ENCODE measurements at regions not wholly inside any gene's neighbourhood (a gene's known extent, or its start where the extent isn't known, plus 50 kb on each side); places are given as distances from the start of the nearest gene placed in this dataset.

DNA sequence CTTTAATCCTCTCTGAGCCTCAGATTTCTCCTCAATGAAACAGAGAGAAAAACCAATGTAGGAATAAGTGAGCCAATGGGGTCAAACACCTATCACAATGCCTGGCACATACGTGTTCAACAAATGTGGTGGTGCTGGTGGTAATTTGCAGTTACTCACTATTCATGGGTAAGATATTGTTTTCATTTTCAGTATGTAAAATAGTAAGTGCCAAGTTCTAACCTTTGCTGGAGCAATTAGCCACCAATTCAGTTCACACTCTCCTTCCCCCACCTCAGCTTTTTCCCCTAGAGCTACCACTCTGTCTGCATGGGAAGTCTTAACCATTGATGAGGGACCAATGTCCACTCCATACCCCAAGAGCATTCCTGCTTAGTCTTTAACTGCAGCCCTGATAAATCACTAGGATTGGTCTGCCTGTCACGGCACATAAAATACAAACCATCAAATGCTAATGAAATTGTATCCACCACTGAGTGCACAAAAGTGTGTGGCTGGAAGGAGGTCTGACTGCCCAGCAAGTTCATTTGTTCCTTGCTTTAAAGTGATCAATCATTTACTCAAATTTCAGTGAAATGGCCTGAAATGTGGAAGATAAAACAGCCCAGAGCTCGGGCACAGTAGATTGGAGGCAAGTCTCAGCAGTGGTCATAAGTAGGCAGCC, 187.4 kb upstream of the API5 start:
- TF ChIP-seq, protein P1, sequence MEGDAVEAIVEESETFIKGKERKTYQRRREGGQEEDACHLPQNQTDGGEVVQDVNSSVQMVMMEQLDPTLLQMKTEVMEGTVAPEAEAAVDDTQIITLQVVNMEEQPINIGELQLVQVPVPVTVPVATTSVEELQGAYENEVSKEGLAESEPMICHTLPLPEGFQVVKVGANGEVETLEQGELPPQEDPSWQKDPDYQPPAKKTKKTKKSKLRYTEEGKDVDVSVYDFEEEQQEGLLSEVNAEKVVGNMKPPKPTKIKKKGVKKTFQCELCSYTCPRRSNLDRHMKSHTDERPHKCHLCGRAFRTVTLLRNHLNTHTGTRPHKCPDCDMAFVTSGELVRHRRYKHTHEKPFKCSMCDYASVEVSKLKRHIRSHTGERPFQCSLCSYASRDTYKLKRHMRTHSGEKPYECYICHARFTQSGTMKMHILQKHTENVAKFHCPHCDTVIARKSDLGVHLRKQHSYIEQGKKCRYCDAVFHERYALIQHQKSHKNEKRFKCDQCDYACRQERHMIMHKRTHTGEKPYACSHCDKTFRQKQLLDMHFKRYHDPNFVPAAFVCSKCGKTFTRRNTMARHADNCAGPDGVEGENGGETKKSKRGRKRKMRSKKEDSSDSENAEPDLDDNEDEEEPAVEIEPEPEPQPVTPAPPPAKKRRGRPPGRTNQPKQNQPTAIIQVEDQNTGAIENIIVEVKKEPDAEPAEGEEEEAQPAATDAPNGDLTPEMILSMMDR (IDR thresholded peaks at IDR 0.05), result no peak

DNA sequence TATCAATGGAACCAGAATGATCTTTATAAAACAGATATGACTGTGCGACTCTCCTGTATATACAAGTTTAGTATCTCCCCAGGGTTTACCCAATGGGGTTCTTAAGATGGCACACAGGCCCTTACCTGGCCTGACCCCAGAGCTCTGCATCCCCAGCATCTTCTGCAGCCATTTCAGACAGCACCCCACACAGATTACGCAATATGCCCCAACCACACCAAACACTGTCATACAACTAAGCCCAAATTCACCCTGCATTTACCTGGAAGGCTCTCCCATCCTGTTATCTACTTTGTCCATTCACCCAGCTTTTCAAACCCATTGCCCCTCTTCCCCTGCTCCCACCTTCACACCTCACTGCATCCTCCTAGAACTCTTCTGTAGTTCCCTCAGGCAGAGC, 182.5 kb upstream of the API5 start:
- DNase-seq (ENCODE audit: low spot score), result no peak
- no peak for ATAC-seq (ENCODE audit: low FRiP score)
- TF ChIP-seq, protein P1 (IDR thresholded peaks at IDR 0.05), result no peak

More for the DNA sequence above, 187.4 kb upstream of the API5 start:
- ATAC-seq (ENCODE audit: low FRiP score) (no peak), DNase-seq (ENCODE audit: low spot score) (no peak)

DNA sequence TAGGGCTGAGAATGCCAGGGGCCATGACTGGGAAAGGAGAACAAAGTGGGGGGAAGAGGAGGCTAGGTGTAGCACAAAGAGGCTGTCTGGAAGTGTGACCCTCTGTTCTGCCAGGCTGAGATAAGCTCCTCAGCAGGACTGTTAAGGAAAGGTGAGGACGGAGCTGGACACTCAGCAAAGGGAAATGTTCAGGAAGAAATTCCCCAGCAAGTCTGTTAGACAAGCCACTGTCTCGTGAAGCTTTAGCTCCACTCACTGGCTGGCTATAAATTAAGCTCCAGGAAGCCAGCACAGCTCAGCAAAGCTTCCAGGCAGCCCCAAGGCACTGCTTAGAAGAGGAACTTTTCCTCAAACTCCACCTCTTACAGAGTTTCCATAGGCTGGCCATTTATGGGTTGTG, 181.2 kb upstream of the API5 start:
- ATAC-seq (ENCODE audit: low FRiP score) (no peak), DNase-seq (ENCODE audit: low spot score) (no peak)
- TF ChIP-seq, protein P1 (IDR thresholded peaks at IDR 0.05), result no peak

DNA sequence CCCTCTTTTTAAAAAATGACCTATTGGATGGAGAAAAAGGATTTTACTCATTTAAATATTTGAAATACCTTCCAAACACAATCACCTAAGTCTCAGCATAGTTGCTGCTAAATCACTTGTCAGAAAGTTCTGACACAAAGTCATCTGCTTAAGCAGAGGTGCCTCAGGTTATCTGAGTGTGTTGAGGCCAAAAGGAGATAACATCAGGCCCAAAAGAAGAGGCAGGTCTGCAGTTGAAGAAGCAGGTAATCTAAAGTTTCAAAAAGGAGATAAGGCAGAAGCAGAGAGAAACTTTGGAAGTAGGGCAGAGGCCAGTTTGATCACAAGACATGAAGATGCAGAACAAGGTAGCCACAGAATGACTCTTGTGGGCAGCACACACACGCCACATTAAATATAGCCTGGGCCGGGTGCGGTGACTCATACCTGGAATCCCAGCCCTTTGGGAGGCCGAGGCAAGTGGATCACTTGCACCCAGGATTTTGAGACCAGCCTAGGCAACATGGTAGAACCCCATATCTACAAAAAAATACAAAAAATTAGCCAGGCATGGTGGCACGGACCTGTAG, 175.7 kb upstream of the API5 start:
- DNase-seq (ENCODE audit: low spot score), result no peak
- TF ChIP-seq, protein P1 (IDR thresholded peaks at IDR 0.05), result no peak
- ATAC-seq (ENCODE audit: low FRiP score), result no peak

DNA sequence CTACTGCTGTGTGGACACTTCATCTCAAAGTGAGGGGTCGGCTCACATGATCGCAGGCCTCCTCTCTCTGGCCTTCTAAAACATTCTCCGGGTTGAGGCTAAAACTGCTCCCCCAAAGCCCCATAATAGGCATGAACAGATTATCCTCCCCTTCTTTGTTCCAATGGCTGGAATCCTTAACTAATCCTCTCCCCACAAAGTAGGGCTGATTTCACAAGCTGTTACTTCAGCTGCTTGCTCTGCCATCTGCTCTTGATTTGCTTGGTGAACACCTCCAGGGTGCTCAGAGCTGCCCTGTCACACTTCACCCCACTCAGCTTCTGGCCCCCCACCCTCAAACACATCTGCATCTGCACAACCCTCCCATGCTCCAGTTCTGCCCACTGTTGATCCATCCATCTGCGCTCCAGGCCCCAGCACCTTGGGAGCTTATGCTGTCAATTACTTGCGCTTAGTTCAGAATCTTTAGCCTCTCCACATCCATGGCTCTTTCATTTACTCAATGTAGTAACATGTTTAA, 173.1 kb upstream of the API5 start:
- no peak for ATAC-seq (ENCODE audit: low FRiP score)
- no peak for DNase-seq (ENCODE audit: low spot score)
- TF ChIP-seq, protein P1 (IDR thresholded peaks at IDR 0.05), result no peak

DNA sequence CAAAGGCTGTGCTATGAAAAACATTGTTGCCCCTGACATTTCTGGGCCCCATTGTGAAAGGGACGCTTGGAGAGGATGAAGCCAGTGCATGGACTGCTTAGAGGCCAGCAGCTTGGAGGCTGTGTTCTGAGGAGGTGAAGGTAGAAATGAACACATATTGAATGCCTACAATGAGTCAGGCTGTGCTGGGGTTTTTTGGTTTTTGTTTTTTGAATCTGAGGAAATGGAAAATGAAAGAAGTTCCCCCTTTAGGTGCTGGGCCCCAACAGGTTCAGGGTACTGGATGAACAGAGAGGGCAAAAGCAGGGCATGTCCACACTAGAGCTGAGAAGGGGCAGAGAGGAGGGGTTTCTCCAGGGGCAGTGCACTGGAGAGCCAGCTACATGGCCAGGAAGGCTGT, 166.1 kb upstream of the API5 start:
- no peak for ATAC-seq (ENCODE audit: low FRiP score)
- DNase-seq (ENCODE audit: low spot score), result no peak
- TF ChIP-seq, protein P1 (IDR thresholded peaks at IDR 0.05), result no peak

DNA sequence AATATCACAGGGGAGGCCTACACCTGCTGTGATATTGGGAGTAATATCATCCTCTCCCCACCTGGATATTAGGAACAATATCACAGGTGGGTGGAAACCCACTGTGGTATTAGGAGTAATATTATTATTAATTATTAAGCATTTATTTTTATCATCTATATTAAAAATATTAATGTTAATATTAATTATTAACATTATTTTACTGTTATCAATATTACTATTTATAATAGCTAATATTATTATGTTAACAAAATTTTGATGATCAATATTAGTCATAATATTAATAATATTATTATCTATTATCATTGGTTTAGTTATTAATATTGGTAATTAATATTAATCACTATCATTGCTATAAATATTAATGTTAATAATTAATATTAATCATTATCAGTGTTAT, 161.1 kb upstream of the API5 start:
- ATAC-seq (ENCODE audit: low FRiP score) (no peak), DNase-seq (ENCODE audit: low spot score) (no peak)
- TF ChIP-seq, protein P1 (IDR thresholded peaks at IDR 0.05), result no peak

Data from omental fat pad (tissue), 3 donors.